ENCODE measurements at regions not wholly inside any gene's neighbourhood (a gene's known extent, or its start where the extent isn't known, plus 50 kb on each side); places are given as distances from the start of the nearest gene placed in this dataset.

DNA sequence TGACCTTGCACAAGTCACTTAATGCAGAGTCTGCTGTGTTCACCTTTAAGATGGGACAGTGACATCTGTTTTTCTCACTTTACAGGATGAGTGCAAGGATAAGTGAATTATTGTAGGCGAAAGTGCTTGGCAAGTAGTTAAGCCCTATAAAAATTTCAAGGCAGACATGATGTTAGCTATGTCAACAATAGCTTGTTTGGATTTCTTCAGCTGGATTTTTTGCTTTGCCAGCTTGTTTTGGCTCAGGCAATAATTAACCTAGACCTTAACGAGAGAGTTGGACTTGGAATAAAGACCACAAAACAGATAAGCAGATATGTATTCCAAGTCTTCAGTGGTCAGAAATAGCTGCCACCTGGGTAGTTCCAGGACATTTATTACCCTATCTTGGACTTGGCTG lies 255.2 kb downstream of the ARL4A start:
- no peak for DNase-seq (ENCODE audit: low spot score in 2 of 2)
- TF ChIP-seq, protein P1, sequence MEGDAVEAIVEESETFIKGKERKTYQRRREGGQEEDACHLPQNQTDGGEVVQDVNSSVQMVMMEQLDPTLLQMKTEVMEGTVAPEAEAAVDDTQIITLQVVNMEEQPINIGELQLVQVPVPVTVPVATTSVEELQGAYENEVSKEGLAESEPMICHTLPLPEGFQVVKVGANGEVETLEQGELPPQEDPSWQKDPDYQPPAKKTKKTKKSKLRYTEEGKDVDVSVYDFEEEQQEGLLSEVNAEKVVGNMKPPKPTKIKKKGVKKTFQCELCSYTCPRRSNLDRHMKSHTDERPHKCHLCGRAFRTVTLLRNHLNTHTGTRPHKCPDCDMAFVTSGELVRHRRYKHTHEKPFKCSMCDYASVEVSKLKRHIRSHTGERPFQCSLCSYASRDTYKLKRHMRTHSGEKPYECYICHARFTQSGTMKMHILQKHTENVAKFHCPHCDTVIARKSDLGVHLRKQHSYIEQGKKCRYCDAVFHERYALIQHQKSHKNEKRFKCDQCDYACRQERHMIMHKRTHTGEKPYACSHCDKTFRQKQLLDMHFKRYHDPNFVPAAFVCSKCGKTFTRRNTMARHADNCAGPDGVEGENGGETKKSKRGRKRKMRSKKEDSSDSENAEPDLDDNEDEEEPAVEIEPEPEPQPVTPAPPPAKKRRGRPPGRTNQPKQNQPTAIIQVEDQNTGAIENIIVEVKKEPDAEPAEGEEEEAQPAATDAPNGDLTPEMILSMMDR (IDR thresholded peaks at IDR 0.05): no peak
- TF ChIP-seq POLR2A (IDR thresholded peaks at IDR 0.05): no peak
- WGBS, 2 donors: 37 to 45% methylated on average over 2 of the region's 2 CpGs
- intact Hi-C loops (cut with DNase I; ENCODE audit: low total_unique reads): no loop called here
- H3K4me3 ChIP-seq (ENCODE audit: low read depth, poor library complexity, severe bottlenecking): no peak overlapping the region

DNA sequence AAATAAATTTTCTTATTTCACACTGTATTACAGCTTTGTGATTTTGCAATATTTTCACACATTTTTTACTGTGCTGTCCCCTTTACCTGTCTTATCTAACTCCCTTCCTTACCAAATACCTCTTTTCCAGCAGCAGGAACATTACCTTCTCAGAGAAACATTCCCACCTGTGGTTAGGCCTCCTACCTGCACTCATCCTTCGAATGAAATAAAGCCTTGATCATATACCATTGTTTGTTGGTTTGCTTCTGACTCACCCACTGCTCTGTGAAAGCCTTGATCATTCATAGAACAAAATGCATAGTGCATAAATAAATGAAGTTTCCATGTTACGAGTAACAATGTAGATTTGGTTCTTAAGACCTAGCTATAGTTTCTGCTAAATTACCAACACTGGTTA lies 256.3 kb downstream of the ARL4A start:
- H3K4me3 ChIP-seq (ENCODE audit: low read depth, poor library complexity, severe bottlenecking): no peak overlapping the region
- no peak for DNase-seq (ENCODE audit: low spot score in 2 of 2)
- intact Hi-C loops (cut with DNase I; ENCODE audit: low total_unique reads): no loop called here
- TF ChIP-seq, protein P1 (IDR thresholded peaks at IDR 0.05): no peak
- WGBS, 2 donors: 73 to 81% methylated on average over 2 of the region's 2 CpGs

DNA sequence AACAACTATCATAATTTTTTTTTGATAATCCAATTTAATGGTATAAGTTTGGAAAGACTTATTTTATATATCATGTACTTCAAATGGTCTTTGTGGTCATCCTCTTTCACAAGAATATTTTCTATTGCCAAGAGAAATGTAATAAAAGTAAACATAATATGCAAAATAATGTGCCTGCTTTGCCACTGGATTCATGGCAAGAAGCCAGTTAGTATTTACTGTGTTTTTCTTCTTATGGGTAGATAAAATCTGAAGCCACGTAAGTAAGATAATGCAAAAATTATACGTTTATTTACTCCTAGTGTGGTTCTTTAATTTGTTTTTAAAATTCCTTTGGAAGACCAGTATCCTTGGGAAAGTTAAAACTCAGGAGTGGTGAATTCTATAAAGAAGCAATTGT lies 258.5 kb downstream of the ARL4A start:
- TF ChIP-seq POLR2A (IDR thresholded peaks at IDR 0.05): no peak
- TF ChIP-seq, protein P1 (IDR thresholded peaks at IDR 0.05): no peak
- 38 to 42% methylated on average over 2 of the region's 2 CpGs for WGBS, 2 donors
- intact Hi-C loops (cut with DNase I; ENCODE audit: low total_unique reads): no loop called here
- no peak for DNase-seq (ENCODE audit: low spot score in 2 of 2)
- H3K4me3 ChIP-seq (ENCODE audit: low read depth, poor library complexity, severe bottlenecking): no peak overlapping the region

DNA sequence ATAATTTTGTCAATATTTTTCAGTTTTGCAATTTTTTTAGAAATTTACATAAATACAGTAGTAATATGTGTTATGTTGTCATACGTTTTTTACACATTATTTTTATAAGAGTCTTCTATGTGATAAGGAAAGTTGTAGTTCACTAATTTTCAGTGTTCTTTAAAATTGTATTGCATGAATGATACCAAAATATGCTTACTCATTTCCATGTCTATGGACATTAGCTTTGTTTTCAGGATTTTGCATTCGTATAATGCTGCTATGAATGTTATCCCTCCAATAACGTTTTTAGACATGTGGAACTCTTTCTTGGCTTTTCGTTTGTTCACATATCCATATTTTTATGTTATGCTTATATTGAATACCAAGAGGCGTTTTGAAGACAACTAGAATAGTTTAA lies 260.0 kb downstream of the ARL4A start:
- DNase-seq (ENCODE audit: low spot score in 2 of 2): no peak
- intact Hi-C loops (cut with DNase I; ENCODE audit: low total_unique reads): no loop called here
- WGBS, 2 donors: 83 to 87% methylated on average over 5 of the region's 5 CpGs
- no peak for TF ChIP-seq POLR2A (IDR thresholded peaks at IDR 0.05)
- TF ChIP-seq, protein P1 (IDR thresholded peaks at IDR 0.05): no peak
- H3K4me3 ChIP-seq (ENCODE audit: low read depth, poor library complexity, severe bottlenecking): no peak overlapping the region

DNA sequence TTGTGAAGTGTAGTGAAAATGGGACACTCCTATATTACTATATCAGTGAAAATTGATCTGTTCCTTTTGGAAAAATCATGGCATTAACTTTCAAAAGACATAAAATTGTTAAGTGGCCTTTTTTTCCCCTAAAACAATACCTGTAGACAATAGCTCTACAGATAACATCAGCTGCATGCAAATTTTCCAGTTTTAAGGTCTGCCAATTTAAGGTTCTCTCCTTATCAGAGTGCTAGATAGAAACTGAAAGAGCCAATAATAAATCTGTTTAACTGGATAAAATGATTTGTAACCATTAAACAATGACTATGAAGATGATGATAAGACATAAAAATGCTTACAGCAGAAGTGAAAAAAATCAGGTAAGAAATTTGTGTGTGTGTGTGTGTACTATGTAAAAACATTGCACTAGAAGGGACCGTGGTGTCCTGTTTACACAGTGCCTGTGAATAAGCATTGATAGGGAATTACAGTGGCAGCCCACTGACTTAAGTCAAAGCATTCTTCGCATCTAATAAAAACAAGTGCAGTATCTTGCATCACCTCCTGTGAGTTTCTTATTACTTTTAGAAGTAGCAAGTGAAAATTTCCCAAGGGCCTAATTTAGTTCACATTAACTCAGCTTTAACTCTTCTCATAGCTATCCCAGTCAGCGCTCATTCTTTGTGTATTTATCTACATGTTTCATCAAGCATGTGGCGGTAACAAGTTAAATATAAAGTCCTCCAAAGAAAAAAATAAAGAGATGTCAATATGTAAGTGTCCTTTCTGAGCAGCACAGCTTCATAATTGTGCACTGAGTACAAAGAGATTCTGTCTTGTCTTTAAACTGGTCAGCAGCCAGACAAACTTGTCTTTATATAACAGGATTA lies 261.9 kb downstream of the ARL4A start:
- 49% methylated on average over 4 of the region's 4 CpGs for WGBS, 2 donors
- DNase-seq (ENCODE audit: low spot score in 2 of 2): no peak
- H3K4me3 ChIP-seq (ENCODE audit: low read depth, poor library complexity, severe bottlenecking): no peak overlapping the region
- TF ChIP-seq, protein P1 (IDR thresholded peaks at IDR 0.05): no peak
- TF ChIP-seq POLR2A (IDR thresholded peaks at IDR 0.05): no peak
- intact Hi-C loops (cut with DNase I; ENCODE audit: low total_unique reads): no loop called here

DNA sequence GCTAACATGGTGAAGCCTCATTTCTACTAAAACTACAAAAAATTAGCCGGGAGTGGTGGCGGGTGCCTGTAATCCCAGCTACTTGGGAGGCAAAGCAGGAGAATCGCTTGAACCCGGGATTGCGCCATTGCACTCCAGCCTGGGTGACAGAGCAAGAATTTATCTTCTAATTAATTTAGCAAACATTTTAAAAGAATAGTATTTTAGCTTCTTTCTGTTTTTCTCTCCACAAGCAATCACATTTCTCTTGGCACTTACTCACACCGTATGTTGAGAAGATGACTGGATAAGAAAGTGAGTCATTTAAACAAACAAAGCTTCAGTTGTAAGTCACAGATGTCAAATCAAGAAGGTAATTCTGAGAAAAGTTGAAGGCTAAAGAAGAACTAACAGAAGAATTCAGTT lies 264.0 kb downstream of the ARL4A start:
- 72 to 85% methylated on average over 6 of the region's 6 CpGs for WGBS, 2 donors
- TF ChIP-seq, protein P1 (IDR thresholded peaks at IDR 0.05): no peak
- no peak for TF ChIP-seq POLR2A (IDR thresholded peaks at IDR 0.05)
- intact Hi-C loops (cut with DNase I; ENCODE audit: low total_unique reads): no loop called here
- DNase-seq (ENCODE audit: low spot score in 2 of 2): no peak
- no peak overlapping the region for H3K4me3 ChIP-seq (ENCODE audit: low read depth, poor library complexity, severe bottlenecking)
